H9 (cell line): ENCODE measurements at regions not wholly inside any gene's neighbourhood (a gene's known extent, or its start where the extent isn't known, plus 50 kb on each side); places are given as distances from the start of the nearest gene placed in this dataset.

ENCODE experiments used
- DNase-seq: peaks from one replicate; pipeline ENCODE4 v3.0.0-alpha.2; 2017
- H2AFZ ChIP-seq: one replicate; pipeline ENCODE4 v1.6.1; 2013; ENCODE audit warnings: mild to moderate bottlenecking, low read length, control low read depth, moderate library complexity
- H2AK5ac ChIP-seq: 2 replicates; pipeline ENCODE4 v1.6.1; 2013; ENCODE audit warnings: low read length, control low read depth, mixed read lengths; ENCODE audit not compliant: insufficient read length
- H2BK120ac ChIP-seq: one replicate; pipeline ENCODE4 v1.6.1; 2013; ENCODE audit warnings: low read depth, mild to moderate bottlenecking, low read length, control low read depth, inconsistent platforms; ENCODE audit not compliant: poor library complexity, severe bottlenecking
- H2BK12ac ChIP-seq: 2 replicates; pipeline ENCODE4 v1.6.1; 2013; ENCODE audit warnings: low read length, control low read depth, mixed read lengths, low read depth; ENCODE audit not compliant: insufficient read length
- H2BK15ac ChIP-seq: 2 replicates; pipeline ENCODE4 v1.6.1; 2013; ENCODE audit warnings: low read depth, low read length, control low read depth
- H2BK20ac ChIP-seq: one replicate; pipeline ENCODE4 v1.6.1; 2013; ENCODE audit warnings: low read depth, mild to moderate bottlenecking, low read length, control low read depth, inconsistent platforms; ENCODE audit not compliant: poor library complexity, severe bottlenecking
- H2BK5ac ChIP-seq: 2 replicates; pipeline ENCODE4 v1.6.1; 2013; ENCODE audit warnings: low read length, control low read depth, mixed read lengths; ENCODE audit not compliant: insufficient read length
- H3K14ac ChIP-seq: 2 replicates; pipeline ENCODE4 v1.6.1; 2013; ENCODE audit warnings: low read length, control low read depth; ENCODE audit not compliant: insufficient read depth
- H3K18ac ChIP-seq: 2 replicates; pipeline ENCODE4 v1.6.1; 2013; ENCODE audit warnings: low read depth, mild to moderate bottlenecking, mixed read lengths, low read length, control low read depth; ENCODE audit not compliant: insufficient read length
- H3K23ac ChIP-seq: 2 replicates; pipeline ENCODE4 v1.6.1; 2013; ENCODE audit warnings: low read length, control low read depth, mixed read lengths, low read depth; ENCODE audit not compliant: insufficient read length
- H3K23me2 ChIP-seq: 2 replicates; pipeline ENCODE4 v1.6.1; 2013; ENCODE audit warnings: low read depth, mild to moderate bottlenecking, mixed read lengths, low read length, control low read depth; ENCODE audit not compliant: insufficient read length, poor library complexity, severe bottlenecking
- H3K27ac ChIP-seq: 2 replicates; pipeline ENCODE4 v1.5.1; 2013; ENCODE audit warnings: low read length, control low read depth, mixed read lengths, low read depth; ENCODE audit not compliant: insufficient read length
- H3K27me3 ChIP-seq: 2 replicates; pipeline ENCODE4 v1.6.1; 2013; ENCODE audit warnings: low read length, control low read depth, inconsistent platforms; ENCODE audit not compliant: insufficient read depth
- H3K4ac ChIP-seq: 2 replicates; pipeline ENCODE4 v1.6.1; 2013; ENCODE audit warnings: low read depth, mild to moderate bottlenecking, control low read depth, inconsistent platforms, low read length, moderate library complexity
- H3K4me1 ChIP-seq: 2 replicates; pipeline ENCODE4 v1.6.1; 2013; ENCODE audit warnings: low read length, control low read depth, inconsistent platforms; ENCODE audit not compliant: insufficient read depth
- H3K4me2 ChIP-seq: 2 replicates; pipeline ENCODE4 v1.6.1; 2013; ENCODE audit warnings: low read length, control low read depth, mixed read lengths; ENCODE audit not compliant: insufficient read length, insufficient read depth
- H3K56ac ChIP-seq: 2 replicates; pipeline ENCODE4 v1.6.1; 2013; ENCODE audit warnings: low read depth, mild to moderate bottlenecking, mixed read lengths, low read length, control low read depth; ENCODE audit not compliant: insufficient read length
- H3K79me1 ChIP-seq: 2 replicates; pipeline ENCODE4 v1.6.1; 2013; ENCODE audit warnings: low read depth, mild to moderate bottlenecking, moderate library complexity, low read length, control low read depth, inconsistent platforms; ENCODE audit not compliant: insufficient read depth, poor library complexity, severe bottlenecking
- H3K79me2 ChIP-seq: 2 replicates; pipeline ENCODE4 v1.6.1; 2013; ENCODE audit warnings: low read length, control low read depth, inconsistent platforms; ENCODE audit not compliant: insufficient read depth
- H3K9ac ChIP-seq: 2 replicates; pipeline ENCODE4 v1.6.1; 2013; ENCODE audit warnings: low read length, control low read depth, mixed read lengths; ENCODE audit not compliant: insufficient read length; ENCODE audit errors: extremely low read depth
- H3K9me3 ChIP-seq: one replicate; pipeline ENCODE4 v1.6.1; 2013; ENCODE audit warnings: low read depth, low read length, inconsistent platforms; ENCODE audit not compliant: control insufficient read depth
- H3T11ph ChIP-seq: one replicate; pipeline ENCODE4 v1.6.1; 2013; ENCODE audit warnings: mild to moderate bottlenecking, low read length, control low read depth, inconsistent platforms
- H4K20me1 ChIP-seq: one replicate; pipeline ENCODE4 v1.6.1; 2013; ENCODE audit not compliant: control insufficient read depth, insufficient read length, insufficient read depth
- H4K5ac ChIP-seq: 2 replicates; pipeline ENCODE4 v1.6.1; 2013; ENCODE audit warnings: low read depth, mild to moderate bottlenecking, mixed read lengths, low read length, control low read depth; ENCODE audit not compliant: insufficient read length
- H4K8ac ChIP-seq: replicated peaks from 2 replicates; pipeline ENCODE4 v1.6.1; 2013; ENCODE audit warnings: low read length, control low read depth, mixed read lengths, low read depth; ENCODE audit not compliant: insufficient read length
- H4K91ac ChIP-seq: 2 replicates; pipeline ENCODE4 v1.6.1; 2013; ENCODE audit warnings: low read depth, mild to moderate bottlenecking, moderate library complexity, mixed read lengths, low read length, control low read depth; ENCODE audit not compliant: insufficient read length
- H3K27ac Mint-ChIP-seq, 3 experiments: 2 replicates in 2 of 3; 3 replicates in 1 of 3; pipeline ENCODE4 v1.8.0; 2020 to 2021; ENCODE audit warnings: mixed read lengths in 3 of 3, mild to moderate bottlenecking in 1 of 3, moderate library complexity in 1 of 3
- H3K27me3 Mint-ChIP-seq: 2 replicates; pipeline ENCODE4 v1.8.0; 2021; ENCODE audit warnings: low read depth, mild to moderate bottlenecking, moderate library complexity, mixed read lengths
- H3K36me3 Mint-ChIP-seq, 3 experiments: 2 replicates in 2 of 3; 3 replicates in 1 of 3; pipeline ENCODE4 v1.8.0; 2020 to 2021; ENCODE audit warnings: low read depth in 3 of 3, mixed read lengths in 3 of 3; ENCODE audit not compliant: insufficient read depth in 1 of 3
- H3K4me1 Mint-ChIP-seq, 2 experiments: 2 replicates each; pipeline ENCODE4 v1.8.0; 2020; ENCODE audit warnings: mixed read lengths in 2 of 2
- H3K4me3 Mint-ChIP-seq, 2 experiments: 2 replicates in 1 of 2; 3 replicates in 1 of 2; pipeline ENCODE4 v1.8.0; 2020 to 2021; ENCODE audit warnings: mild to moderate bottlenecking in 2 of 2, mixed read lengths in 2 of 2, moderate library complexity in 1 of 2
- H3K9me3 Mint-ChIP-seq, 2 experiments: 2 replicates in 1 of 2; 3 replicates in 1 of 2; pipeline ENCODE4 v1.8.0; 2020; ENCODE audit warnings: mild to moderate bottlenecking in 2 of 2, mixed read lengths in 2 of 2, moderate library complexity in 1 of 2
- CTCF ChIP-seq: fragments of 200-600 bp; sonication (generic); conservative IDR thresholded peaks from 3 replicates; pipeline ENCODE4 v1.8.0; 2021; ENCODE audit warnings: antibody characterized with exemption, mild to moderate bottlenecking
- WGBS: extraction: QIAGEN DNeasy Blood & Tissue Kit; methylation state at CpG from one replicate; pipeline ENCODE4 v1.1.7; 2013; ENCODE audit warnings: missing lambda C conversion rate, low lambda C conversion rate, mixed read lengths; ENCODE audit not compliant: insufficient read length; ENCODE audit errors: extremely low coverage; 5-methylcytosine and 5-hydroxymethylcytosine counted together

GRCh38 chr3:25043177-25043576 is 384.9 kb upstream of the RARB start:
- no peak overlapping the region for H3K27ac ChIP-seq
- H4K91ac ChIP-seq, result no peak overlapping the region
- H3K9ac ChIP-seq, result no peak overlapping the region
- H3K23ac ChIP-seq, result no peak overlapping the region
- H3K9me3 ChIP-seq, result no peaks in the 10 kb centered on the region
- no peaks in the 10 kb centered on the region for H3K79me2 ChIP-seq
- no peaks in the 10 kb centered on the region for H4K20me1 ChIP-seq
- H3K14ac ChIP-seq, result no peak overlapping the region
- Mint-ChIP-seq H3K4me3 (no peak overlapping the region), H3K27me3 (no peaks in the 10 kb centered on the region), H3K4me1 (peaks cover 7 to 10% of the 10 kb centered on the region in 2 experiments), H3K9me3 (peaks cover 0 to 2% of the 10 kb centered on the region in 2 experiments; a peak in 2 of 5 replicates), H3K36me3 (peaks cover 0 to 5% (median 1%) of the 10 kb centered on the region in 3 experiments; a peak in 2 of 7 replicates), H3K27ac (no peak overlapping the region)
- no CpG with 5 or more reads among the region's 2 CpGs for WGBS
- H3K23me2 ChIP-seq, result no peaks in the 10 kb centered on the region
- H2BK15ac ChIP-seq, result no peak overlapping the region
- no peak overlapping the region for H2BK12ac ChIP-seq
- no peak overlapping the region for H4K8ac ChIP-seq
- no peak overlapping the region for H3K4ac ChIP-seq
- no peak for DNase-seq
- H3K56ac ChIP-seq, result no peak overlapping the region
- H3K79me1 ChIP-seq, result no peaks in the 10 kb centered on the region
- no peak overlapping the region for H2BK120ac ChIP-seq
- H2AK5ac ChIP-seq, result no peak overlapping the region
- no peak overlapping the region for H2AFZ ChIP-seq
- H4K5ac ChIP-seq, result no peak overlapping the region
- no peaks in the 10 kb centered on the region for H3K27me3 ChIP-seq
- no peak for TF ChIP-seq CTCF
- no peak overlapping the region for H3K4me2 ChIP-seq
- H3K4me1 ChIP-seq, result no peaks in the 10 kb centered on the region
- H2BK5ac ChIP-seq, result no peak overlapping the region
- H2BK20ac ChIP-seq, result no peak overlapping the region
- H3K18ac ChIP-seq, result no peak overlapping the region
- H3T11ph ChIP-seq, result no peak overlapping the region
